HUES6 (cell line): ENCODE measurements at regions not wholly inside any gene's neighbourhood (a gene's known extent, or its start where the extent isn't known, plus 50 kb on each side); places are given as distances from the start of the nearest gene placed in this dataset.

Experiments used
- H3K27ac ChIP-seq: 2 replicates; pipeline ENCODE4 v1.7.0; 2013; ENCODE audit warnings: low read depth, mild to moderate bottlenecking, low read length, inconsistent platforms
- H3K27me3 ChIP-seq: 2 replicates; pipeline ENCODE4 v1.6.1; 2013; ENCODE audit warnings: low read length; ENCODE audit not compliant: control insufficient read depth, insufficient read depth
- H3K36me3 ChIP-seq: 2 replicates; pipeline ENCODE4 v1.6.1; 2013; ENCODE audit warnings: low read length; ENCODE audit not compliant: control insufficient read depth, insufficient read depth
- H3K4me1 ChIP-seq: 2 replicates; pipeline ENCODE4 v1.6.1; 2013; ENCODE audit warnings: low read length; ENCODE audit not compliant: control insufficient read depth, insufficient read depth
- H3K4me3 ChIP-seq: 2 replicates; pipeline ENCODE4 v1.5.1; 2013; ENCODE audit warnings: low read depth, low read length
- H3K9ac ChIP-seq: one replicate; pipeline ENCODE4 v1.6.1; 2013; ENCODE audit warnings: mild to moderate bottlenecking, low read length
- H3K9me3 ChIP-seq: 2 replicates; pipeline ENCODE4 v1.6.1; 2013; ENCODE audit warnings: low read depth, low read length; ENCODE audit not compliant: control insufficient read depth, insufficient read depth

GRCh38 chr2:51151490-51152140 is 119.7 kb upstream of the NRXN1 start:
- Histone ChIP-seq H3K9ac (no peak overlapping the region), H3K4me3 (no peak overlapping the region), H3K27ac (no peak overlapping the region), H3K4me1 (no peaks in the 10 kb centered on the region), H3K27me3 (no peaks in the 10 kb centered on the region), H3K9me3 (peaks cover 7% of the 10 kb centered on the region; the same call in 1 of the 2 replicates), H3K36me3 (no peaks in the 10 kb centered on the region)

- H3K9me3 ChIP-seq, result peaks cover 7% of the 10 kb centered on the region; the same call in 1 of the 2 replicates
Observed at GRCh38 chr2:51149725-51150124, 117.8 kb upstream of the NRXN1 start.

GRCh38 chr2:51145761-51146160 is 113.8 kb upstream of the NRXN1 start:
- no peaks in the 10 kb centered on the region for H3K9me3 ChIP-seq
- no peak overlapping the region for H3K4me3 ChIP-seq
- no peak overlapping the region for H3K27ac ChIP-seq
- no peak overlapping the region for H3K9ac ChIP-seq
- H3K36me3 ChIP-seq, result no peaks in the 10 kb centered on the region
- H3K27me3 ChIP-seq, result no peaks in the 10 kb centered on the region
- no peaks in the 10 kb centered on the region for H3K4me1 ChIP-seq

More at GRCh38 chr2:51149725-51150124, 117.8 kb upstream of the NRXN1 start:
- no peak overlapping the region for H3K27ac ChIP-seq
- no peak overlapping the region for H3K9ac ChIP-seq
- H3K4me3 ChIP-seq, result no peak overlapping the region
- H3K4me1 ChIP-seq, result no peaks in the 10 kb centered on the region
- H3K36me3 ChIP-seq, result no peaks in the 10 kb centered on the region
- H3K27me3 ChIP-seq, result no peaks in the 10 kb centered on the region

GRCh38 chr2:51120754-51121280 is 88.9 kb upstream of the NRXN1 start:
- Histone ChIP-seq H3K36me3 (no peaks in the 10 kb centered on the region), H3K9ac (no peak overlapping the region), H3K4me3 (no peak overlapping the region), H3K27me3 (no peaks in the 10 kb centered on the region), H3K27ac (no peak overlapping the region), H3K9me3 (no peaks in the 10 kb centered on the region), H3K4me1 (no peaks in the 10 kb centered on the region)

GRCh38 chr2:51111532-51111931 is 79.6 kb upstream of the NRXN1 start:
- H3K27ac ChIP-seq, result no peak overlapping the region
- no peak overlapping the region for H3K4me3 ChIP-seq
- no peak overlapping the region for H3K9ac ChIP-seq
- H3K4me1 ChIP-seq, result peaks cover 29% of the 10 kb centered on the region
- no peaks in the 10 kb centered on the region for H3K36me3 ChIP-seq
- no peaks in the 10 kb centered on the region for H3K9me3 ChIP-seq
- H3K27me3 ChIP-seq, result no peaks in the 10 kb centered on the region

- H3K9me3 ChIP-seq, result no peaks in the 10 kb centered on the region
- no peaks in the 10 kb centered on the region for H3K36me3 ChIP-seq
- no peak overlapping the region for H3K27ac ChIP-seq
- H3K4me1 ChIP-seq, result peaks cover 29% of the 10 kb centered on the region
- no peak overlapping the region for H3K9ac ChIP-seq
- H3K4me3 ChIP-seq, result no peak overlapping the region
- no peaks in the 10 kb centered on the region for H3K27me3 ChIP-seq
Observed at GRCh38 chr2:51108794-51109193, 76.9 kb upstream of the NRXN1 start.

GRCh38 chr2:51107841-51108240 is 75.9 kb upstream of the NRXN1 start:
- Histone ChIP-seq H3K36me3 (no peaks in the 10 kb centered on the region), H3K27me3 (no peaks in the 10 kb centered on the region), H3K4me3 (no peak overlapping the region), H3K27ac (no peak overlapping the region), H3K9me3 (no peaks in the 10 kb centered on the region), H3K4me1 (peaks cover 36% of the 10 kb centered on the region), H3K9ac (no peak overlapping the region)

GRCh38 chr2:51105811-51106210 is 73.9 kb upstream of the NRXN1 start:
- Histone ChIP-seq H3K4me3 (no peak overlapping the region), H3K36me3 (no peaks in the 10 kb centered on the region), H3K27ac (no peak overlapping the region), H3K9me3 (no peaks in the 10 kb centered on the region), H3K27me3 (no peaks in the 10 kb centered on the region), H3K4me1 (peaks cover 34% of the 10 kb centered on the region), H3K9ac (no peak overlapping the region)

- H3K27ac ChIP-seq, result no peak overlapping the region
- peaks cover 23% of the 10 kb centered on the region for H3K4me1 ChIP-seq
- no peak overlapping the region for H3K9ac ChIP-seq
- H3K36me3 ChIP-seq, result no peaks in the 10 kb centered on the region
- H3K9me3 ChIP-seq, result no peaks in the 10 kb centered on the region
- no peak overlapping the region for H3K4me3 ChIP-seq
- H3K27me3 ChIP-seq, result no peaks in the 10 kb centered on the region
Observed at GRCh38 chr2:51103205-51103604, 71.3 kb upstream of the NRXN1 start.

- H3K4me1 ChIP-seq, result no peaks in the 10 kb centered on the region
- no peak overlapping the region for H3K9ac ChIP-seq
- H3K27me3 ChIP-seq, result no peaks in the 10 kb centered on the region
- no peak overlapping the region for H3K4me3 ChIP-seq
- H3K36me3 ChIP-seq, result no peaks in the 10 kb centered on the region
- H3K9me3 ChIP-seq, result no peaks in the 10 kb centered on the region
- no peak overlapping the region for H3K27ac ChIP-seq
Observed at GRCh38 chr2:51093016-51093415, 61.1 kb upstream of the NRXN1 start.

- Histone ChIP-seq H3K27me3 (no peaks in the 10 kb centered on the region), H3K36me3 (no peaks in the 10 kb centered on the region), H3K4me1 (no peaks in the 10 kb centered on the region; the same call in 1 of the 2 replicates), H3K4me3 (no peak overlapping the region), H3K9ac (no peak overlapping the region), H3K27ac (no peak overlapping the region), H3K9me3 (no peaks in the 10 kb centered on the region; the same call in 1 of the 2 replicates)
Observed at GRCh38 chr2:51085420-51086068, 53.6 kb upstream of the NRXN1 start.
